SU-DHL-6 (cell line): ENCODE measurements at regions not wholly inside any gene's neighbourhood (a gene's known extent, or its start where the extent isn't known, plus 50 kb on each side); places are given as distances from the start of the nearest gene placed in this dataset.
"Not testable (repeated sequence)": the region's sequence is repeated elsewhere in the genome, so short reads cannot be mapped to it uniquely, and the experiment has no call there.

Experiments
- H2AFZ ChIP-seq: fragments of 200-600 bp; sonication (generic); 2 replicates; pipeline ENCODE4 v1.6.1; 2014; ENCODE audit warnings: low read depth, mild to moderate bottlenecking, moderate library complexity, mixed read lengths, antibody characterized with exemption, low read length; ENCODE audit not compliant: severe bottlenecking
- H3F3A ChIP-seq: fragments of 200-600 bp; shearing (Covaris generic); 2 replicates; pipeline ENCODE4 v1.6.0; 2016; ENCODE audit warnings: antibody characterized with exemption, mild to moderate bottlenecking; ENCODE audit not compliant: insufficient read depth
- H3K27ac ChIP-seq: fragments of 200-600 bp; sonication (generic); 2 replicates; pipeline ENCODE4 v1.5.1; 2016; ENCODE audit warnings: low read depth, mild to moderate bottlenecking, low read length, moderate library complexity, mixed read lengths
- H3K27me3 ChIP-seq: fragments of 200-600 bp; sonication (generic), shearing (Covaris generic); 2 replicates; pipeline ENCODE4 v1.6.0; 2014; ENCODE audit warnings: mild to moderate bottlenecking, low read length
- H3K36me3 ChIP-seq: fragments of 200-600 bp; sonication (generic); 2 replicates; pipeline ENCODE4 v1.6.1; 2014; ENCODE audit warnings: mild to moderate bottlenecking, low read length, mixed read lengths
- H3K4me2 ChIP-seq: fragments of 300-600, 200-600 bp; shearing (Covaris generic), sonication (generic); 2 replicates; pipeline ENCODE4 v1.6.0; 2014; ENCODE audit warnings: low read length, low read depth, mild to moderate bottlenecking; ENCODE audit not compliant: poor library complexity, severe bottlenecking
- H3K4me3 ChIP-seq: fragments of 200-600 bp; sonication (generic); 2 replicates; pipeline ENCODE4 v1.5.1; 2014; ENCODE audit warnings: antibody characterized with exemption, low read length, mild to moderate bottlenecking, mixed read lengths; ENCODE audit not compliant: insufficient read depth, poor library complexity, severe bottlenecking
- H3K79me2 ChIP-seq: fragments of 200-600 bp; sonication (generic); 2 replicates; pipeline ENCODE4 v1.6.1; 2014; ENCODE audit warnings: mild to moderate bottlenecking, low read length, moderate library complexity; ENCODE audit not compliant: insufficient read depth
- H3K9ac ChIP-seq: fragments of 200-600 bp; sonication (generic); 2 replicates; pipeline ENCODE4 v1.7.0; 2014; ENCODE audit warnings: mild to moderate bottlenecking, low read length
- H3K9me2 ChIP-seq: fragments of 200-600 bp; sonication (generic); replicated peaks from 2 replicates; pipeline ENCODE4 v1.6.1; 2014; ENCODE audit warnings: low read length; ENCODE audit not compliant: insufficient read depth
- H3K9me3 ChIP-seq: fragments of 200-600 bp; sonication (generic); 2 replicates; pipeline ENCODE4 v1.6.1; 2014; ENCODE audit warnings: low read length, mixed read lengths; ENCODE audit not compliant: insufficient read depth
- H4K20me1 ChIP-seq: fragments of 200-600 bp; sonication (generic); 2 replicates; pipeline ENCODE4 v1.6.1; 2014; ENCODE audit warnings: low read depth, mild to moderate bottlenecking, antibody characterized with exemption, low read length, moderate library complexity, mixed read lengths
- CTCF ChIP-seq: fragments of 200-600 bp; sonication (generic); IDR thresholded peaks from one replicate; pipeline ENCODE4 v1.5.1; 2017; ENCODE audit warnings: antibody characterized with exemption, mild to moderate bottlenecking, low read length, moderate library complexity; ENCODE audit not compliant: insufficient read depth, poor library complexity, severe bottlenecking
- EZH2phosphoT487 ChIP-seq: fragments of 200-600 bp; sonication (generic), shearing (Covaris generic); conservative IDR thresholded peaks from 2 replicates; pipeline ENCODE4 v1.6.1; 2018; ENCODE audit warnings: mild to moderate bottlenecking, antibody characterized with exemption, low read length, moderate library complexity, mixed read lengths

- no peak overlapping the region for H3K4me3 ChIP-seq
- no peaks in the 10 kb centered on the region for H4K20me1 ChIP-seq
- no peak overlapping the region for H3K4me2 ChIP-seq
- TF ChIP-seq CTCF, result no peak
- no peak for TF ChIP-seq EZH2phosphoT487
- no peaks in the 10 kb centered on the region for H3K79me2 ChIP-seq
- no peak overlapping the region for H2AFZ ChIP-seq
- no peak overlapping the region for H3K27ac ChIP-seq
- H3K9me3 ChIP-seq, result peaks cover 10% of the 10 kb centered on the region; the same call in 1 of the 2 replicates
- H3K9ac ChIP-seq, result no peak overlapping the region
- no peaks in the 10 kb centered on the region for H3K27me3 ChIP-seq
- no peaks in the 10 kb centered on the region for H3K9me2 ChIP-seq
- H3F3A ChIP-seq, result no peaks in the 10 kb centered on the region
- H3K36me3 ChIP-seq, result no peaks in the 10 kb centered on the region
These were observed 450.4 kb downstream of the MIAT start for GRCh38 chr22:27107824-27108223.

GRCh38 chr22:27108425-27109114 is 451.2 kb downstream of the MIAT start:
- no peak for TF ChIP-seq CTCF
- TF ChIP-seq EZH2phosphoT487, result no peak
- Histone ChIP-seq H3K9me3 (peaks cover 10% of the 10 kb centered on the region; the same call in 1 of the 2 replicates), H3K9ac (no peak overlapping the region), H3K79me2 (no peaks in the 10 kb centered on the region), H3K4me3 (no peak overlapping the region), H4K20me1 (no peaks in the 10 kb centered on the region), H3K36me3 (no peaks in the 10 kb centered on the region), H3K9me2 (no peaks in the 10 kb centered on the region), H3K4me2 (no peak overlapping the region), H3K27me3 (no peaks in the 10 kb centered on the region), H3F3A (no peaks in the 10 kb centered on the region), H2AFZ (no peak overlapping the region), H3K27ac (no peak overlapping the region)

- not testable (repeated sequence) for H3K27ac ChIP-seq, H3K27me3 ChIP-seq, H4K20me1 ChIP-seq, H3K36me3 ChIP-seq, H3K4me3 ChIP-seq, H3K9ac ChIP-seq, H3K4me2 ChIP-seq, H3K9me2 ChIP-seq, H3F3A ChIP-seq, H2AFZ ChIP-seq, H3K79me2 ChIP-seq
- peaks cover 10% of the 10 kb centered on the region; the same call in 1 of the 2 replicates for H3K9me3 ChIP-seq
These were observed 452.0 kb downstream of the MIAT start for GRCh38 chr22:27109406-27109805.

- H3K36me3 ChIP-seq, result no peaks in the 10 kb centered on the region
- no peak overlapping the region for H3K4me3 ChIP-seq
- no peaks in the 10 kb centered on the region; the same call in 1 of the 2 replicates for H3K9me2 ChIP-seq
- H2AFZ ChIP-seq, result no peak overlapping the region
- H3K79me2 ChIP-seq, result no peaks in the 10 kb centered on the region
- no peaks in the 10 kb centered on the region for H3F3A ChIP-seq
- no peak overlapping the region for H3K4me2 ChIP-seq
- H3K27me3 ChIP-seq, result no peaks in the 10 kb centered on the region
- peaks cover 10% of the 10 kb centered on the region; the same call in 1 of the 2 replicates for H3K9me3 ChIP-seq
- TF ChIP-seq EZH2phosphoT487 (no peak), CTCF (no peak)
- no peaks in the 10 kb centered on the region for H4K20me1 ChIP-seq
- no peak overlapping the region for H3K27ac ChIP-seq
- H3K9ac ChIP-seq, result no peak overlapping the region
These were observed 453.5 kb downstream of the MIAT start for GRCh38 chr22:27110665-27111451.
